HG03039 (cell line): ENCODE measurements at regions not wholly inside any gene's neighbourhood (a gene's known extent, or its start where the extent isn't known, plus 50 kb on each side); places are given as distances from the start of the nearest gene placed in this dataset.
"Not testable (repeated sequence)": the region's sequence is repeated elsewhere in the genome, so short reads cannot be mapped to it uniquely, and the experiment has no call there.

Source experiments
- ATAC-seq: cut with Tn5 transposase; IDR thresholded peaks from one replicate; pipeline ENCODE4 v1.9.1; 2021; ENCODE audit warnings: mild to moderate bottlenecking, moderate library complexity; ENCODE audit not compliant: unreplicated experiment

- ATAC-seq: no peak
Observed at GRCh38 chr2:138365581-138365980, 136.0 kb upstream of the SPOPL start.

DNA sequence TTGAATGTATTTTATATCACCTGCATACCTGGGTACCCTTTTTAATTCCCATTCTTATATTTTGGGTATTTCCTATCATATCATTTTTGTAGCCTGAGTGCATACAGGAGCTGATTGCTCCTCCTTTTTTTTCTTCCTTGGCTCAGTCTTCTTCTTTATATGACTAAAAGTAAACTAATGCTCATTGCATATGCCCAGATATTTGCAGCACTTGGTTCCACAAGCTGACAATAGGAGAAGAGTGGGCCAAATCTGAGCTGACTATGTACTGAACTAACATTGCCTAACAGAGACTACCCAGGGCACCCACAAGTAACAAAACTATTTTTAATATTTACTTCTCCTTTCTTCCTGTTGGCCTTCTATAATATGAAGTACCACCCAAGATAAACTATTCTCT is 131.7 kb upstream of the SPOPL start:
- no peak for ATAC-seq

DNA sequence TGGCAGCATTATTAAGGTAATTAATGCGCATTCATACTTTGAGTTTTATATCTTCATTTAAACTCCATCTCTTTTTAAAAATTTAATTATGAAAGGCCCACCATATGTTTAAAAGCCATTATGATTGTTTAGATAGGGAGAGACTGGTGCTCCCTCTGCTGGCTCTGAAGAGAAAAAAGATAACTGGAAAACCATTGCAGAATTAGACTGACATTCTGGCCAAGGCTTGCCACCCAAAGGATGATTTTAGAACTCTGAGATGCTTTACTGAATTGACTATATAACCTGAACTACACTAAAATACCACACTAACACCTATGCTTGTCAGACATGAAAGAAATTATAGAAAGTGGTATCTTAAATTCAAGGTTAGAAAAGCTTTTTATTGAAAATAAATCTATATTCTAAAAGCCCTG is 127.6 kb upstream of the SPOPL start:
- ATAC-seq: no peak

DNA sequence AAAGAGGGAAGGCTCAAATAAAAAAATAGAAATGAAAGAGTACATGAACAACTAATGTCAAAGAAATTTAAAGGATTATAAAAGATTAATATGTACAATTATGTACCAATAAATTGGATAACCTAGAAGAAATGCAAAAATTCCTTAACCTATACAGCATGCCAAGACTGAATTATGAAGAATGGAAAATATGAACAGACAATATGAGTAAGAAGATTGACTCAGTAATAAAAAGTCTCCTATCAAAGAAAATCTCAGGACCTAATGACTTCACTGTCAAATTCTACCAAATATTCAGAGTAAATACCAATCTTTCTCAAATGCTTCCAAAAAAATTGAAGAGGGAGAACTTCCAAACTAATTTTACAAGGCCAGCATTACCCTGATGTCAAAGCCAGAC is 120.2 kb upstream of the SPOPL start:
- no peak for ATAC-seq

DNA sequence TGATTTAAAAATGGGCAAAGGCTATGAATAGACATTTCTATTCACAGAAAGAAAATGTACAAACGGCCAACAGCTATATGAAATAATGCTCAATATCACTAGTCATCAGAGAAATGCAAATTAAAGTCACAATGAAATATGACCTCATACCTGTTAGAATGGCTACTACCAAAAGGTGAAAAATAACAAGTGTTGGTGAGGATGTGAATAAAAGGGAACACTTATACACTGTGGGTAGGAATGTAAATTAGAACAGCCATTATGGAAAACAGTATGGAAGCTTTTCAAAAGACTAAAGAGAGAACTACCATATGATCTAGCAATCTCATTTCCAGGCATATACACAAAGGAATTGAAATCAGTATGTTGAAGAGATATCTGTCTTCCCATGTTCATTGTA is 118.9 kb upstream of the SPOPL start:
- no peak for ATAC-seq

DNA sequence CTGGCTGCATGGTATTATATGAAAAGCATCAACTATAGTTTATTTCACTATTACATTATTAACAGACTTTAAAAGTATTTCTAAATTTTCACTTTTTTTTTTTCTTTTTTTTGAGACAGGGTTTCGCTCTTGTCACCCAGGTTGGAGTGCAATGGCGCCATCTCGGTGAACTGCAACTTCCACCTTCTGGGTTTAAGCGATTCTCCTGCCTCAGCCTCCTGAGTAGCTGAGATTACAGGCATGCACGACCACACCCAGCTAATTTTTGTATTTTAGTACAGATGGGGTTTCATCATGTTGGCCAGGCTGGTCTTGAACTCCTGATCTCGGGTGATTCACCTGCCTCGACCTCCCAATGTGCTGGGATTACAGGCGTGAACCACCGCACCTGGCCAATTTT is 115.4 kb upstream of the SPOPL start:
- ATAC-seq: not testable (repeated sequence)

DNA sequence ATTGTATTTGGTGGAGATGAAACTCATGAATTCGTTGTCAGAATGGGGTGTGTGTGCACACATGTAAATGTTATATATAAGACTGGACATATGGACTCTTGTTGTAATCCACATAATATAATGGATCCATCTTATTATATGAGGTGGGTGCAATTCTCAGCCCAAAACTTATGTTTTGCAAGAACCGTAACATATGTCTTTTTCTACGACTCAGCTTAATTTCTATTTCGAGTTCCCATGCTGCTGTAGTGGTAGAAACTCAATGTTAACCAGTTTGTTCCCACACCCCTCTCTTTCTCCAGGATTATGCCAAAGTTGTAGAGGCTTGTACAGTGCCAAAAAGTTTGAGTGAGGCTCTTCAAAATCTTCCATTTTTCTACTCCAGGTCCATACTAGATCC is 112.5 kb upstream of the SPOPL start:
- no peak for ATAC-seq

- no peak for ATAC-seq
Observed at GRCh38 chr2:138390316-138390945, 111.1 kb upstream of the SPOPL start.

DNA sequence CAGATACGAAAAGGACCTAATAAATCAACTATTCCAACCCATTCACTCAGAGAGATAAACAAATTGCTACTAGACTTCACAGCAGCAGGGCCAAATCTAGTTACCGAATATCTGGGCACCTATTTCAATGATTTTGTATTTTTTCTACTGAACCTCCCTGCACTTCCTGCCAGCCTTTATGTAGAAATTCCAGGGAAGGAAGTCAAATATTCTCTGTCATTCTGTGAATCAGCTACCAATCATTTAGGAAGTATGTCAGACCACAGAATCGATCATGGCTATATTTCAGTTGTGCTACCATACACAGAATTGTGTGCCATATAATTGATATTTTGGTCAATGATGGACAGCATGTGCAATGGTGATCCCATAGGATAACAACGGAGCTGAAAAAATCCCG is 109.6 kb upstream of the SPOPL start:
- no peak for ATAC-seq

DNA sequence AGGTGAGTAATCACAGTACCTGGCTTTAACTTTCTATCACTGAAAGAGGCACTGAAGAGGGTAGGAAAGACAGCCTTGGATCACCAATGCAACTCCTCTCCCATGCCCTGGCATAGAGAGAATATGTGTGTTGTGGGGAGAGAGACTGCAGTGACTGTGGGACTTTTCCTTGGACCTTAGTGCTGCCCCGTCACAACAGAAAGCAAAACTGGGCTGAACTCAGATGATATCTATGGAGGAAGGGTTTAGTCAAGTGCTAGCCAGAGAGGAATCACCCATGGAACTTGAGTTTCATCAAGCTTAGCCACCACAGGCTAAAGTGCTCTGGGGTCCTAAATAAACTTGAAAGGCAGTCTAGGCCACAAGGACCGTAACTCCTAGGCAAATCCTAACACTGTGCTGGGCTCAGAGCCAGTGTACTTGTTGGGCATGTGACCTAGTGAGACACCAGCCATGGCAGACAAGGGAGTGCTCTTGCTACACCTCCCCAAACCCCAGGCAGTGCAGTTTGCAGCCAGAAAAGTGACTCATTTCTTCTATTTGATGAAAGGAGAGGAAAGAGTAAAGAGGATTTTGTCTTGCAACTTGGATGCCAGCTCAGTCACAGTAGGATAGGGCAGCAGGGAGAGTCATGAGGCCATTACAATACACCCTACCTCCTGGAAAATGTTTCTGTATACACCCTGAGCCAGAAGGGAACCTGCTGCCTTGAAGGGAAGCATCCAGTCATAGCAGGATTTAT is 105.8 kb upstream of the SPOPL start:
- no peak for ATAC-seq

GRCh38 chr2:138396843-138397242 is 104.7 kb upstream of the SPOPL start:
- no peak for ATAC-seq

DNA sequence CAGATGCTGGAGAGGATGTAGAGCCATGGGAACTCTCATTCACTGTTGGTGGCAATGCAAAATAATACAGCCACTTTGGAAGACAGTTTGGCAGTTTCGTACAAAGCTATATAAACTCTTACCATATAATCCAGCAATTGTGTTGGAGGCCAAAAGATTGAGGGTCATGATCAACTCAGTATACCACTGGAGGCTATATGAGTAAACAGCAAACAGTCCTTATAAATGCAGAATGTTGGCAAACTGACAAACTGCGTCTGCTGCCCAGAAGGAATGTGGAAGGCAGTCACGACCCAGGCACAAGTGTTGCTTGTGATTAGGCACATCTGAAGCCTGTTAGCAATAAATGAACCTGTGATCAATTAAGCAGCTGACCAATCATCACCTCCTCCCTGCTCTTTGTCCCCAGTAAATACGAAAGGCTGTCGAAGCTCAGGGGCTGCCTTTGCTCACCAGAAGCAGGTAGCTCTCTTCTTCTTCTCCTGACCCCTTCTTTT is 98.1 kb upstream of the SPOPL start:
- no peak for ATAC-seq

- no peak for ATAC-seq
Observed at GRCh38 chr2:138414014-138414413, 87.6 kb upstream of the SPOPL start.

DNA sequence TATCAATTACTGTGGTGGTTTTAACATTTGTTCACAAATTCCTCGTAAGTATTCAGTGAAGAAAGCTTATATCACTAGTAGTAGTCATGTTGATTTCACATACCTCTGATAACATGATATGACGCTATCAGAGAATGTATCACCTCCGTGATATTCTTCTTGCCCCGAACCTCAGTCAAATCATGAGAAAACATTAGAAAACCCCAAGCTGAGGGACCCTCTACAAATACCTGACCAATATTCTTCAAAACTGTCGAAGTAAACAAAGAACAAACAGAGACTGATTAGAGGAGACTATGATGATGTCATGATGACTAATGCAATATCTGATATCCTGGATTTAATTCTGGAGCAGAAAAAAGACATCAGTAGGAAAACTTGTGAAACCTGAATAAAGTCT is 85.6 kb upstream of the SPOPL start:
- ATAC-seq: no peak

DNA sequence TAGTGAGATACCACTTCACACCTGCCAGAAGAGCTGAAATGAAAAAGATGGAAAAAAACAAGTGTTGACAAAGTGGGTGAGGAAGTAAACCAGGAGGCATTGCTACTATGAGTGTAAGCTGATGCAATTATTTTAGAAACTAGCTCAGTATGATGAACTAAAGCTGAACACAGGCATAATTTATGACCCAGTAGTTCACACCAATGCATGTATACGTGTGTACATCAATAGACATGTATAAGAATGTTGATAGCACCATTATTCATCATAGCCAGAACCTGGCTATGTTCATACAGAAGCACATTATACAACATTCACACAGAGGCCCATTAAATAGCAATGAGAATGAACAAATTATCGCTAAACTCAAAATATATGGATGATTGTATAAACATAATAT is 83.1 kb upstream of the SPOPL start:
- no peak for ATAC-seq

- no peak for ATAC-seq
Observed at GRCh38 chr2:138421315-138421970, 80.1 kb upstream of the SPOPL start.

- no peak for ATAC-seq
Observed at GRCh38 chr2:138421971-138422335, 79.6 kb upstream of the SPOPL start.

- no peak for ATAC-seq
Observed at GRCh38 chr2:138423198-138423597, 78.4 kb upstream of the SPOPL start.

GRCh38 chr2:138423745-138424144 is 77.8 kb upstream of the SPOPL start:
- no peak for ATAC-seq

GRCh38 chr2:138424436-138425140 is 77.0 kb upstream of the SPOPL start:
- no peak for ATAC-seq

DNA sequence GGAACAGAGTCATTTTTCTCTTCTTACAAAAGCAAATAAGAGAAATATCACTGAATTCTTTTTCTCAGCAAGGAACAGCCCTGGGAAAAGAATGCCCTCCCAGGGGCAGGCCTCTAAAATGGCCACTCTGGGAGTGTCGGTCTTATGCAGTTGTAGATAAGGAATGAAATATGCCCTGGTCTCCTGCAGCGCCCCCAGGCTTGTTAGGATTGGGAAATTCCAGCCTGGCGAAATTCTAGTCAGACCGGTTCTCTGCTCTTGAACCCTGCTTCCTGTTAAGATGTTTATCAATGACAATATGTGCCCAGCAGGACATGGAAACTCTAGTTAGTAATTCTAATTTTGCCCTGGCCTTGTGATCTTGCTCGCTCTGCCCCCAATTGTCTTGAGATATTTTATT is 75.5 kb upstream of the SPOPL start:
- not testable (repeated sequence) for ATAC-seq
